ENCODE measurements at regions not wholly inside any gene's neighbourhood (a gene's known extent, or its start where the extent isn't known, plus 50 kb on each side); places are given as distances from the start of the nearest gene placed in this dataset.

GRCh38 chr9:73980754-73981153, 516.4 kb upstream of the RORB start:
- TF ChIP-seq POLR2AphosphoS5 (IDR thresholded peaks at IDR 0.05) = no peak
- TF ChIP-seq POLR2A (IDR thresholded peaks at IDR 0.05) = no peak
- no peak for TF ChIP-seq CTCF (IDR thresholded peaks at IDR 0.05)
- TF ChIP-seq EP300 (IDR thresholded peaks at IDR 0.05) = no peak
- Histone ChIP-seq H3K27ac (no peak overlapping the region), H3K36me3 (no peaks in the 10 kb centered on the region), H3K4me1 (no peaks in the 10 kb centered on the region), H3K9me3 (no peaks in the 10 kb centered on the region), H3K4me3 (no peak overlapping the region), H3K27me3 (no peaks in the 10 kb centered on the region)
- intact Hi-C loops (cut with DNase I; ENCODE audit: low total_unique reads) = no loop called here
- DNase-seq = no peak

- DNase-seq = no peak
- Histone ChIP-seq H3K9me3 (no peaks in the 10 kb centered on the region), H3K27me3 (no peaks in the 10 kb centered on the region), H3K4me3 (no peak overlapping the region), H3K27ac (no peak overlapping the region), H3K4me1 (no peaks in the 10 kb centered on the region), H3K36me3 (no peaks in the 10 kb centered on the region)
- intact Hi-C loops (cut with DNase I; ENCODE audit: low total_unique reads) = no loop called here
- TF ChIP-seq EP300 (IDR thresholded peaks at IDR 0.05) (no peak), POLR2AphosphoS5 (IDR thresholded peaks at IDR 0.05) (no peak), CTCF (IDR thresholded peaks at IDR 0.05) (no peak), POLR2A (IDR thresholded peaks at IDR 0.05) (no peak)
- 82 to 90% (median 86%) methylated on average over 4 of the region's 4 CpGs for WGBS, 5 donors
Observed at GRCh38 chr9:73981405-73981804, 515.7 kb upstream of the RORB start.

GRCh38 chr9:73995836-73996235, 501.3 kb upstream of the RORB start:
- TF ChIP-seq POLR2AphosphoS5 (IDR thresholded peaks at IDR 0.05) (no peak), CTCF (IDR thresholded peaks at IDR 0.05) (no peak), EP300 (IDR thresholded peaks at IDR 0.05) (no peak), POLR2A (IDR thresholded peaks at IDR 0.05) (no peak)
- Histone ChIP-seq H3K4me1 (no peaks in the 10 kb centered on the region), H3K27me3 (no peaks in the 10 kb centered on the region), H3K4me3 (no peak overlapping the region), H3K9me3 (no peaks in the 10 kb centered on the region), H3K36me3 (no peaks in the 10 kb centered on the region), H3K27ac (no peak overlapping the region)
- no peak for DNase-seq
- 74 to 87% (median 81%) methylated on average over 2 of the region's 2 CpGs for WGBS, 5 donors
- intact Hi-C loops (cut with DNase I; ENCODE audit: low total_unique reads) = no loop called here

- no peak for DNase-seq
- no peak for TF ChIP-seq POLR2AphosphoS5 (IDR thresholded peaks at IDR 0.05)
- no peak for TF ChIP-seq CTCF (IDR thresholded peaks at IDR 0.05)
- no peak for TF ChIP-seq POLR2A (IDR thresholded peaks at IDR 0.05)
- no peak for TF ChIP-seq EP300 (IDR thresholded peaks at IDR 0.05)
- H3K27ac ChIP-seq = no peak overlapping the region
- H3K4me1 ChIP-seq = no peaks in the 10 kb centered on the region
- 48 to 82% (median 73%) methylated on average over 1 of the region's 1 CpG for WGBS, 5 donors
- no peaks in the 10 kb centered on the region for H3K36me3 ChIP-seq
- intact Hi-C loops (cut with DNase I; ENCODE audit: low total_unique reads) = no loop called here
- no peaks in the 10 kb centered on the region for H3K27me3 ChIP-seq
- H3K9me3 ChIP-seq = no peaks in the 10 kb centered on the region
- H3K4me3 ChIP-seq = no peak overlapping the region
Observed at GRCh38 chr9:73996844-73997243, 500.3 kb upstream of the RORB start.

Measured in stomach (tissue), 8 donors.